Natural killer cell treated with Interleukin-12 subunit alpha and Interleukin-12 subunit beta and Interleukin-15 and Interleukin-18, amount 100 ng/mL, for 72 hours (primary cell): ENCODE measurements at regions not wholly inside any gene's neighbourhood (a gene's known extent, or its start where the extent isn't known, plus 50 kb on each side); places are given as distances from the start of the nearest gene placed in this dataset.

ENCODE experiments used
- ATAC-seq, 2 donors: fragments of 150-1000 bp; cut with Tn5 transposase in 1 of 2; sonication (Bioruptor Pico), chemical (Tn5 transposase) in 1 of 2; 2 replicates each; pipeline ENCODE4 v1.10.0; 2021
- DNase-seq: peaks from one replicate; pipeline ENCODE4 v3.0.0; 2022; ENCODE audit warnings: low spot score
- H3K27ac Mint-ChIP-seq, 2 donors: 1 replicate in 1 of 2; 2 replicates in 1 of 2; pipeline ENCODE4 v1.8.0; 2022; ENCODE audit warnings: mixed read lengths in 2 of 2, mild to moderate bottlenecking in 1 of 2, moderate library complexity in 1 of 2
- H3K27me3 Mint-ChIP-seq, 2 donors: 1 replicate in 1 of 2; 2 replicates in 1 of 2; pipeline ENCODE4 v1.8.0; 2022; ENCODE audit warnings: mixed read lengths in 2 of 2
- H3K36me3 Mint-ChIP-seq: one replicate; pipeline ENCODE4 v1.8.0; 2022; ENCODE audit warnings: mixed read lengths
- H3K4me1 Mint-ChIP-seq, 2 donors: 1 replicate in 1 of 2; 2 replicates in 1 of 2; pipeline ENCODE4 v1.8.0; 2022; ENCODE audit warnings: low read depth in 2 of 2, mixed read lengths in 2 of 2, mild to moderate bottlenecking in 1 of 2
- H3K4me3 Mint-ChIP-seq: one replicate; pipeline ENCODE4 v1.8.0; 2022; ENCODE audit warnings: mixed read lengths
- H3K9me3 Mint-ChIP-seq: 2 replicates; pipeline ENCODE4 v1.8.0; 2022; ENCODE audit warnings: mixed read lengths

DNA sequence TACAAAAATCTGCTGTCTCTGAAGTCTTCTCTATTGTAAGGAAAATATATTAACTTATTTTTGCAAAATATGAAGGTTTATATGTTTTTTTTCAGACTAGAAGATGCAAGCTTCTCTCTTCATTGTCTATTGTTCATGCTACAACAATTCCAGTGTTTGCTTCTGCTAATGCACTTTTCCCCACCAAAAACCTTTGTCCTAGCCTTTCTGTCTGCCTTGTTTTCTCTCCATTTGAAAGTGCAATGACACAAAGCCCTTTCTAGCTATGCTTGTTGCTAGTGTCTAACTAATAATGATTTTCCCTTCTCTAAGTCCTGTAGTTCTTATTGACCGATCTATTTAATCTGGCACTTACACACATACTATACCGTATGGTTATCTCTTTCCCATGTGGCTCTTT is 369.5 kb upstream of the CELF4 start:
- H3K4me3 Mint-ChIP-seq = no peak overlapping the region
- ATAC-seq (no peak), DNase-seq (no peak)
- H3K36me3 Mint-ChIP-seq = no peaks in the 10 kb centered on the region
- H3K4me1 Mint-ChIP-seq = no peaks in the 10 kb centered on the region
- no peaks in the 10 kb centered on the region for H3K27me3 Mint-ChIP-seq
- H3K9me3 Mint-ChIP-seq = peaks cover 22% of the 10 kb centered on the region
- no peak overlapping the region for H3K27ac Mint-ChIP-seq

DNA sequence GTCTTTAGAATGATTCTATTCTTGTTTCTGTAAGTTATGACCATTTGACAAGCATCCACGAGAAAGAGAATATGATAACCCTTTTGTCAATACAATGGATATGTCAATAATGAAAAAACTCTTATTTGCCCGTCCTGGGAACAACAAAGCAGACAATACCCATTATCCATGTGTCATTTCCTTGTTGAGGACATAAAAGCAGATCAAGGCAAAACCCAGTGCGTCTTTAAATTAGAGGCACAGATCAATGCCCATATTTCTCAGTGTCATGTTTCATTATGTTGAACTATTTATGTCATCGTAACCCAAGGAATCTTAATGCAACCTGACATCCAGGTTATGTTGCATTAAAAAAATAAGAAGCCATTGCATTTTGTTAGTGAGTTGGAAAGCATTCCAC is 365.0 kb upstream of the CELF4 start:
- no peaks in the 10 kb centered on the region for H3K4me1 Mint-ChIP-seq
- ATAC-seq = no peak
- H3K27me3 Mint-ChIP-seq = no peaks in the 10 kb centered on the region
- DNase-seq = no peak
- no peaks in the 10 kb centered on the region for H3K36me3 Mint-ChIP-seq
- no peak overlapping the region for H3K4me3 Mint-ChIP-seq
- no peak overlapping the region for H3K27ac Mint-ChIP-seq
- H3K9me3 Mint-ChIP-seq = peaks cover 12% of the 10 kb centered on the region

DNA sequence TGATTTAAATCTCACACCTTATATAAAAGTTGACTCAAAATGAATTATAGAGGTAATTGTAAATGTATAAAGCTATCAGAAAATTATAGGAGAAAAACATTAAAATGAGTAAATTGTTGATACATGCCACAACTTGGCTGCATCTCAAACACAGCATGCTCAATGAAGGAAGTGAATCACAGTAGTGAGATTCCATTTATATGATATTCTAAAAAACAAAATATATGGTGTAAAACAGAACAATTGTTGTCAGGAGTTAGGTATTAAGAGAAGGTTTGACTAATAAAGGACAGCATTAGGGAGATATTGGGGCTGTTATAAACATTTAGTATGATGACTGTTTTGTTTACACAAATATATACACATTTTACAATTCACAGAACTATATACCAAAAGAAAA is 356.6 kb upstream of the CELF4 start:
- ATAC-seq = no peak
- Mint-ChIP-seq H3K27ac (no peak overlapping the region), H3K27me3 (no peaks in the 10 kb centered on the region), H3K9me3 (peaks cover 9% of the 10 kb centered on the region), H3K36me3 (peaks cover 5% of the 10 kb centered on the region), H3K4me3 (no peak overlapping the region), H3K4me1 (no peaks in the 10 kb centered on the region)
- DNase-seq = no peak

- peaks cover 5% of the 10 kb centered on the region for H3K36me3 Mint-ChIP-seq
- H3K27ac Mint-ChIP-seq = no peak overlapping the region
These were observed 355.3 kb upstream of the CELF4 start for GRCh38 chr18:37920865-37921264.

GRCh38 chr18:37913051-37913450 is 347.5 kb upstream of the CELF4 start:
- Mint-ChIP-seq H3K9me3 (peaks cover 14% of the 10 kb centered on the region), H3K27me3 (no peaks in the 10 kb centered on the region), H3K4me3 (no peak overlapping the region), H3K27ac (no peak overlapping the region), H3K36me3 (no peaks in the 10 kb centered on the region), H3K4me1 (no peaks in the 10 kb centered on the region)
- ATAC-seq (no peak), DNase-seq (no peak)

More at GRCh38 chr18:37920865-37921264, 355.3 kb upstream of the CELF4 start:
- Mint-ChIP-seq H3K4me3 (no peak overlapping the region), H3K27me3 (no peaks in the 10 kb centered on the region), H3K9me3 (peaks cover 12% of the 10 kb centered on the region), H3K4me1 (no peaks in the 10 kb centered on the region)
- ATAC-seq (no peak), DNase-seq (no peak)

GRCh38 chr18:37902344-37902743 is 336.7 kb upstream of the CELF4 start:
- no peak overlapping the region for H3K4me3 Mint-ChIP-seq
- ATAC-seq (no peak), DNase-seq (no peak)
- no peak overlapping the region for H3K27ac Mint-ChIP-seq
- H3K9me3 Mint-ChIP-seq = peaks cover 20% of the 10 kb centered on the region
- H3K36me3 Mint-ChIP-seq = no peaks in the 10 kb centered on the region
- no peaks in the 10 kb centered on the region for H3K27me3 Mint-ChIP-seq
- H3K4me1 Mint-ChIP-seq = no peaks in the 10 kb centered on the region

DNA sequence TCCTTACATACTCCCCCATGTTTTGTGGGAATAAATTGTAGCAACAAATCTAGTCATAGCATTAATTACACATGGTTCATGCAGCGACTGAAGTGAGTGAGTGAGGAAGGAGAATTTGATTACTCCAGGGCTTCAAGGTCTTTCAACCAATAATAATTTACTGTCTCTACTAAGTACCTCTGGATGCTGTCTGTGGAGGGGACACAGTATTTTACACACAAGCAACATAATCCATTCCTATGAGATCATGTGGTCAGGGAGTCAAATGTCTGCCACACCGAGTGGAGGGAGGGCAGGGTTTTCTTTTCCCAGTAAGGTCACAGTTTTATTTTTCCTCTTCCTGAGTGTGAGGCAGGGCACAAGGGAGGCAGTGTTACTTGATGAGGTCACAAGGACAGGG is 334.7 kb upstream of the CELF4 start:
- no peak for ATAC-seq
- no peak for DNase-seq
- Mint-ChIP-seq H3K4me1 (no peaks in the 10 kb centered on the region), H3K4me3 (no peak overlapping the region), H3K27me3 (no peaks in the 10 kb centered on the region), H3K9me3 (peaks cover 13% of the 10 kb centered on the region), H3K36me3 (no peaks in the 10 kb centered on the region), H3K27ac (no peak overlapping the region)

DNA sequence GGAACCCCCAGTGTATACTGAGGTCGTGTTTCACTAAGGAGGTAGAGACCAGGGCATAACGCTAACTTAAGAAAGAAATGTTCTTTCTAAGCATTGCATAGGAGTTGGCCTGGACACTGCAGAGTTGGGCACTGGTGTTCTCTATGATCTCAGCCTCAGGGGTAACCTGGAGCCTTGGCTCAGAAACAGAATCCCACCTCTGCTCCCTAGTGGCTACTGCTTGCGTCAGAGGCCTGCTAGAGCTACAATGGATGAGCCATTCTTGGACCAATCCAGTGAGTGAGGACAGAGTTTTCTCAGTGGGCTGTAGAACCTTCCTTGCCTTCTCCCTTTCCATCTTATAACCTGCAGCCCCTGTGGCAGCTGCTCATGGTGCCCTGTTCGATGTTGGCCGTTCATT is 324.4 kb upstream of the CELF4 start:
- Mint-ChIP-seq H3K9me3 (peaks cover 16% of the 10 kb centered on the region), H3K4me1 (no peaks in the 10 kb centered on the region), H3K4me3 (no peak overlapping the region), H3K36me3 (peaks cover 5% of the 10 kb centered on the region), H3K27ac (no peak overlapping the region), H3K27me3 (no peaks in the 10 kb centered on the region)
- no peak for ATAC-seq
- DNase-seq = no peak

DNA sequence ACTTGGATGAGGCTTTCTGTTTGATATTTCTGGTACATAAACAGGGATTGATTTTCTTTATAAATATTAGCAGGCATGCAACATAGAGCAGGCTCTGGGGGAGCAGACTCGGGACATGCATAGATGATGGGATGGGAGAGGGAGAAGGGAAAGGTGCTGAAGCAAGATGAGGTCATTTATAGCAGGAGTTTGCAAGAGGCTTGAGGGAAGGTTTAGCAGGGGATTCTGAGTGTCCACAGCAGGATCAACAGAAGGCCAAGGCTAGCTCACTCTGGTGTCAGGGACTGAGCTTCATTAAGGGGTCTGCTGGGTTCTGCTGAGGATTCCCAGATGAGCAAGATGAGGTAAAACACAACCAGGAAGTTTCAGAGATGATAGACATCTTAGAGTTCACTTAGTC is 309.1 kb upstream of the CELF4 start:
- peaks cover 3% of the 10 kb centered on the region for H3K9me3 Mint-ChIP-seq
- H3K4me3 Mint-ChIP-seq = no peak overlapping the region
- no peak for ATAC-seq
- H3K4me1 Mint-ChIP-seq = no peaks in the 10 kb centered on the region
- no peaks in the 10 kb centered on the region for H3K36me3 Mint-ChIP-seq
- H3K27ac Mint-ChIP-seq = no peak overlapping the region
- no peak for DNase-seq
- H3K27me3 Mint-ChIP-seq = no peaks in the 10 kb centered on the region

DNA sequence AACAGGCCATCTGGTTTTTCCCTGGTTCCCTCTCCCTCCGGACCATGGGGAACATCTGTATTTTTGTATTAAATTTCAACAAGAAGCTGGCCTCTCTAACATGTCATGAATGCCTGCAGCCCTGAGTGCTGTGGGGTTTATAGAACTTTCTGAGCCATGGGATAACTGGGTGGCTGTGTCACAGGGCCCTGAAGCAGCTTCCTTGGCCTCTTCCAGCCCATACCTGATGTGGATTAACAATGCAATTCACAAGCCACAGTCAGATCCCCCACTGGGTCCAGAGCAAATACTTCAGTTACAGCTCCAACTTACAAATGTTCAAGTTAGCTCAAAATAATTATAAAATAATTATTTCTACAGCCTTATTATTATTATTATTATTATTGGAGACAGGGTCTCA is 307.8 kb upstream of the CELF4 start:
- DNase-seq (no peak), ATAC-seq (no peak)
- H3K27ac Mint-ChIP-seq = no peak overlapping the region
- H3K36me3 Mint-ChIP-seq = no peaks in the 10 kb centered on the region
- no peaks in the 10 kb centered on the region for H3K27me3 Mint-ChIP-seq
- peaks cover 3% of the 10 kb centered on the region for H3K9me3 Mint-ChIP-seq
- no peak overlapping the region for H3K4me3 Mint-ChIP-seq
- H3K4me1 Mint-ChIP-seq = no peaks in the 10 kb centered on the region

GRCh38 chr18:37872562-37872961 is 307.0 kb upstream of the CELF4 start:
- Mint-ChIP-seq H3K36me3 (no peaks in the 10 kb centered on the region), H3K27ac (no peak overlapping the region), H3K9me3 (peaks cover 3% of the 10 kb centered on the region), H3K4me3 (no peak overlapping the region), H3K4me1 (no peaks in the 10 kb centered on the region), H3K27me3 (no peaks in the 10 kb centered on the region)
- ATAC-seq (no peak), DNase-seq (no peak)

- H3K27me3 Mint-ChIP-seq = no peaks in the 10 kb centered on the region
- no peak overlapping the region for H3K27ac Mint-ChIP-seq
- H3K4me3 Mint-ChIP-seq = no peak overlapping the region
- ATAC-seq = no peak
- no peak for DNase-seq
- H3K4me1 Mint-ChIP-seq = no peaks in the 10 kb centered on the region
- no peaks in the 10 kb centered on the region for H3K9me3 Mint-ChIP-seq
- H3K36me3 Mint-ChIP-seq = no peaks in the 10 kb centered on the region
These were observed 306.0 kb upstream of the CELF4 start for GRCh38 chr18:37871561-37871960.

DNA sequence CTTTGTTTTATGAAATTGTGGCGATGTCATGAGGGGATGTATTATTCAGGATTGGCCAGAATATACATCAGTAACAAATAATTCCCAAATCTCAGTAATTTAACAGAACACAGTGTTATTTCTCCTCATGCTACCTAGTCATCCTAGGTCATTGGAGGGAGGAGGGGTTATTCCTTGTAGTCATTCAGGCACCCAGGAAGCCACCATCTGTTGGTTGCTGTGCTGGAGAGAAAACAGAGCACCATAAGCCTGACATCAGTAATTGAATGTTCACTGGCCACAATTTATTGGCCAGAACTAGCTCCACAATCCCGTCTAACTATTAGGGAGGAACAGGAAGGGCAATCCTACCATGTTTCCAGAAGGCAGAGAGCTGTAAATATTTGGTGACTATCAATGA is 303.5 kb upstream of the CELF4 start:
- no peaks in the 10 kb centered on the region for H3K4me1 Mint-ChIP-seq
- H3K36me3 Mint-ChIP-seq = peaks cover 4% of the 10 kb centered on the region
- peaks cover 11% of the 10 kb centered on the region for H3K9me3 Mint-ChIP-seq
- DNase-seq (no peak), ATAC-seq (no peak)
- no peak overlapping the region for H3K4me3 Mint-ChIP-seq
- no peaks in the 10 kb centered on the region for H3K27me3 Mint-ChIP-seq
- H3K27ac Mint-ChIP-seq = no peak overlapping the region

GRCh38 chr18:37864122-37864521 is 298.5 kb upstream of the CELF4 start:
- peaks cover 9% of the 10 kb centered on the region for H3K36me3 Mint-ChIP-seq
- H3K9me3 Mint-ChIP-seq = peaks cover 23% of the 10 kb centered on the region
- H3K4me3 Mint-ChIP-seq = no peak overlapping the region
- no peaks in the 10 kb centered on the region for H3K27me3 Mint-ChIP-seq
- ATAC-seq (no peak), DNase-seq (no peak)
- no peak overlapping the region for H3K27ac Mint-ChIP-seq
- H3K4me1 Mint-ChIP-seq = no peaks in the 10 kb centered on the region

GRCh38 chr18:37861981-37862380 is 296.4 kb upstream of the CELF4 start:
- Mint-ChIP-seq H3K9me3 (peaks cover 29% of the 10 kb centered on the region), H3K36me3 (peaks cover 9% of the 10 kb centered on the region), H3K27me3 (no peaks in the 10 kb centered on the region), H3K4me1 (no peaks in the 10 kb centered on the region), H3K4me3 (no peak overlapping the region), H3K27ac (no peak overlapping the region)
- DNase-seq = no peak
- ATAC-seq = no peak
